ENCODE measurements at regions not wholly inside any gene's neighbourhood (a gene's known extent, or its start where the extent isn't known, plus 50 kb on each side); places are given as distances from the start of the nearest gene placed in this dataset.
"Not testable (repeated sequence)": the region's sequence is repeated elsewhere in the genome, so short reads cannot be mapped to it uniquely, and the experiment has no call there.

DNA sequence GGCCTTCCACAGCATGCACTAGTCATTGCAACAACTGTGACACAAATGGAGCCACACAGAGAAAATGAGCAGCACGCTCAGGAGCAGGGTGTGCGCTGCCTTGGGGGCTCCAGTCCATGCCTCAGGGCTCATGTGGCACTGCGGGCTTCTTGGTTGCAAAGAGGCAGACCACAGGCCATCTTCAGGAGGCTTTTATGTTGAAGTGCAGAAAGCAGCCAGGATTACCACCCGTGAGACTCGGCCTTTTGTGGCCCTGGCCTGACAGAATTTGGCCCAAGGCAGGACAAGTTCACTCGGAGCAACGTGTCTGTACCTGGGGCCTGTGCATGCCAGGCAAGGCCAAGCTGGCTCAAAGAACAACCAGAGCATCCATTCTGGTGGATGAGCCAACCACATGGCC is 602.3 kb downstream of the CWH43 start:
- not testable (repeated sequence) for H3K36me3 ChIP-seq (ENCODE audit: control insufficient read depth, insufficient read depth, low read length); H3K9me3 ChIP-seq (ENCODE audit: control insufficient read depth, insufficient read depth, low read length); H3K4me3 ChIP-seq (ENCODE audit: low read depth, low read length); H3K9ac ChIP-seq (ENCODE audit: low read depth, low read length); H3K27me3 ChIP-seq (ENCODE audit: control insufficient read depth, insufficient read depth, low read length); H3K4me1 ChIP-seq (ENCODE audit: control insufficient read depth, insufficient read depth, low read length)

DNA sequence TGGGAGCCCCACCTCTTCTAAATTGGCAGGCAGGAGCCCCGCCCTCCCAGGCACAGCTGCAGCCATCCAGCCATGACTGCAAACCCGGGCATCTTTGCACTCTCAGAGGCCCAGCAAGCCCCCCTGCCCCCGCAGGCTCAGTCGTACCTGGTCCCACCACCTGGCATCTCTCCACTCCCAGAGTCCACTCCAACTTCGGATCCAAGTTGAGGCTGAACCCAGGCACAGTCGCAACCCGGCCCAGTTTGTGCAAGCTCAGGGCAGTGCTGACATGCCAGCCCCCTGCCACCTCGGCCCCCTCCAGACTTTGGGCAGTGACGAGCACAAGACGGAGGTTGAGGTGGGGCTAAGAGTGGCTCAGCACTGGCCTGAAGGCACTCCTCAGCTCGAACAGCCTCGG is 632.4 kb downstream of the CWH43 start:
- H3K27me3 ChIP-seq (ENCODE audit: control insufficient read depth, insufficient read depth, low read length); H3K36me3 ChIP-seq (ENCODE audit: control insufficient read depth, insufficient read depth, low read length); H3K9ac ChIP-seq (ENCODE audit: low read depth, low read length); H3K9me3 ChIP-seq (ENCODE audit: control insufficient read depth, insufficient read depth, low read length); H3K4me1 ChIP-seq (ENCODE audit: control insufficient read depth, insufficient read depth, low read length); H3K4me3 ChIP-seq (ENCODE audit: low read depth, low read length): not testable (repeated sequence)

DNA sequence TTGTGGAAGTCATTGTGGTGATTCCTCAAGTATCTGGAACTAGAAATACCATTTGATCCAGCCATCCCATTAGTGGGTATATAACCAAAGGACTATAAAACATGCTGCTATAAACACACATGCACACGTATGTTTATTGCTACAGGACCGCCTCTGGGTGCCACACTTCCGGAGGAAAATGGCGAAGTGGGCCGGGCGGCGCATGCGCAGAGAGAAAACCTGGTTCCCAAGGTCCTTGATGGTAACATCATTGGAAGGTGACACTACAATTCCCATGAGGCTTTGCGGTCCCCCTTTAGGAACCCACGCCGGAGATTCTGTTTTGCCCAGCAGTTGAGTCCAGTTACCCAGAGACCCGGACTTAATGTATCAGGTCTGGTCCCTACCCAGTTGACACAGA is 640.4 kb downstream of the CWH43 start:
- H3K9ac ChIP-seq (ENCODE audit: low read depth, low read length); H3K9me3 ChIP-seq (ENCODE audit: control insufficient read depth, insufficient read depth, low read length); H3K4me1 ChIP-seq (ENCODE audit: control insufficient read depth, insufficient read depth, low read length); H3K27me3 ChIP-seq (ENCODE audit: control insufficient read depth, insufficient read depth, low read length); H3K4me3 ChIP-seq (ENCODE audit: low read depth, low read length); H3K36me3 ChIP-seq (ENCODE audit: control insufficient read depth, insufficient read depth, low read length): not testable (repeated sequence)
